Activated CD4-positive, CD25-positive, alpha-beta regulatory T cell (primary cell): ENCODE measurements at regions not wholly inside any gene's neighbourhood (a gene's known extent, or its start where the extent isn't known, plus 50 kb on each side); places are given as distances from the start of the nearest gene placed in this dataset.
"Not testable (repeated sequence)": the region's sequence is repeated elsewhere in the genome, so short reads cannot be mapped to it uniquely, and the experiment has no call there.

Experiments
- DNase-seq, 4 experiments: peaks; one replicate each; lab custom pipeline; 2025; lab: John Stamatoyannopoulos, UW

- no peak for DNase-seq
Measured at GRCh38 chr10:120204877-120205276, 252.2 kb upstream of the PLPP4 start.

- no peak for DNase-seq
Measured at GRCh38 chr10:120205368-120206018, 251.5 kb upstream of the PLPP4 start.

- DNase-seq, result no peak
Measured at GRCh38 chr10:120208488-120208887, 248.5 kb upstream of the PLPP4 start.

- no peak for DNase-seq
Measured at GRCh38 chr10:120209124-120209762, 247.8 kb upstream of the PLPP4 start.

- DNase-seq, result no peak
Measured at GRCh38 chr10:120212275-120212674, 244.8 kb upstream of the PLPP4 start.

GRCh38 chr10:120213283-120213682, 243.7 kb upstream of the PLPP4 start:
- not testable (repeated sequence) for DNase-seq

- no peak for DNase-seq
Measured at GRCh38 chr10:120217736-120218135, 239.3 kb upstream of the PLPP4 start.

- no peak for DNase-seq
Measured at GRCh38 chr10:120221873-120222485, 235.0 kb upstream of the PLPP4 start.

- no peak for DNase-seq
Measured at GRCh38 chr10:120229641-120230040, 227.4 kb upstream of the PLPP4 start.

- not testable (repeated sequence) for DNase-seq
Measured at GRCh38 chr10:120239695-120240094, 217.3 kb upstream of the PLPP4 start.

GRCh38 chr10:120251821-120252442, 205.1 kb upstream of the PLPP4 start:
- DNase-seq, result no peak

GRCh38 chr10:120253131-120253530, 203.9 kb upstream of the PLPP4 start:
- DNase-seq, result no peak

GRCh38 chr10:120260456-120260855, 196.6 kb upstream of the PLPP4 start:
- no peak for DNase-seq

GRCh38 chr10:120262857-120263547, 194.0 kb upstream of the PLPP4 start:
- no peak for DNase-seq

GRCh38 chr10:120266022-120266421, 191.0 kb upstream of the PLPP4 start:
- no peak for DNase-seq

GRCh38 chr10:120270906-120271305, 186.1 kb upstream of the PLPP4 start:
- DNase-seq, result no peak

GRCh38 chr10:120271696-120272095, 185.3 kb upstream of the PLPP4 start:
- no peak for DNase-seq

- DNase-seq, result no peak
Measured at GRCh38 chr10:120272350-120272749, 184.7 kb upstream of the PLPP4 start.

- DNase-seq, result no peak
Measured at GRCh38 chr10:120278069-120278468, 179.0 kb upstream of the PLPP4 start.

GRCh38 chr10:120279196-120279595, 177.8 kb upstream of the PLPP4 start:
- no peak for DNase-seq

GRCh38 chr10:120282421-120282820, 174.6 kb upstream of the PLPP4 start:
- DNase-seq, result no peak

- no peak for DNase-seq
Measured at GRCh38 chr10:120282846-120283492, 174.1 kb upstream of the PLPP4 start.
